SK-N-SH (cell line): ENCODE measurements at regions not wholly inside any gene's neighbourhood (a gene's known extent, or its start where the extent isn't known, plus 50 kb on each side); places are given as distances from the start of the nearest gene placed in this dataset.

ENCODE experiments used
- CTCF ChIA-PET: fragments of 300-600, 350-600 bp; formaldehyde crosslinking; extraction: SDS; loops from one replicate; lab custom pipeline; 2021; lab: Yijun Ruan, JAX
- POLR2A ChIA-PET: fragments of 350-600 bp; sonication (Branson Sonifier 250); formaldehyde crosslinking; extraction: SDS; loops from one replicate; lab custom pipeline; 2020; ENCODE audit warnings: antibody characterized with exemption, inconsistent platforms; lab: Yijun Ruan, JAX
- DNase-seq: peaks from one replicate; pipeline ENCODE4 v3.0.0; 2012
- H2AFZ ChIP-seq: fragments of 200-600 bp; sonication (generic); 2 replicates; pipeline ENCODE4 v1.8.1; 2016; ENCODE audit warnings: antibody characterized with exemption, mild to moderate bottlenecking, low read depth
- H3F3A ChIP-seq: fragments of 200-600 bp; sonication (generic); replicated peaks from 2 replicates; pipeline ENCODE3; 2016; ENCODE audit warnings: antibody characterized with exemption, mild to moderate bottlenecking; ENCODE audit not compliant: insufficient read depth
- H3K27ac ChIP-seq, 2 experiments: fragments of 200-500 bp in 1 of 2; fragments of 200-600 bp in 1 of 2; sonication (Bioruptor generic) in 1 of 2; sonication (generic), shearing (Covaris generic) in 1 of 2; 2 replicates each; pipeline versions ENCODE4 v1.5.1 to v1.6.1; 2014 to 2016; ENCODE audit warnings: low read depth in 2 of 2, inconsistent platforms in 1 of 2, low read length in 1 of 2, mild to moderate bottlenecking in 1 of 2, mixed read lengths in 1 of 2
- H3K27me3 ChIP-seq: fragments of 200-600 bp; sonication (generic), shearing (Covaris generic); 2 replicates; pipeline ENCODE4 v1.6.1; 2016; ENCODE audit warnings: mixed run types; ENCODE audit not compliant: insufficient read depth
- H3K36me3 ChIP-seq, 2 experiments: fragments of 200-500 bp in 1 of 2; fragments of 200-600 bp in 1 of 2; sonication (Bioruptor generic) in 1 of 2; sonication (generic) in 1 of 2; replicated peaks in 1 of 2; 2 replicates each; pipeline versions ENCODE3 to v1.5.1; 2014 to 2016; ENCODE audit warnings: low read length in 1 of 2, mild to moderate bottlenecking in 1 of 2; ENCODE audit not compliant: insufficient read depth in 2 of 2, control insufficient read depth in 1 of 2
- H3K4me1 ChIP-seq, 2 experiments: fragments of 200-500 bp in 1 of 2; fragments of 200-600 bp in 1 of 2; sonication (Bioruptor generic) in 1 of 2; sonication (generic), shearing (Covaris generic) in 1 of 2; 2 replicates each; pipeline versions ENCODE4 v1.5.1 to v1.6.1; 2014 to 2016; ENCODE audit warnings: low read depth in 1 of 2, low read length in 1 of 2, mixed run types in 1 of 2; ENCODE audit not compliant: insufficient read depth in 2 of 2, control insufficient read depth in 1 of 2
- H3K4me2 ChIP-seq: fragments of 200-600 bp; sonication (generic), shearing (Covaris generic); 2 replicates; pipeline ENCODE4 v1.6.1; 2017; ENCODE audit warnings: mixed run types
- H3K4me3 ChIP-seq, 2 experiments: fragments of 200-500 bp in 1 of 2; fragments of 200-600 bp in 1 of 2; sonication (Bioruptor generic) in 1 of 2; sonication (generic), shearing (Covaris generic) in 1 of 2; 2 replicates each; pipeline versions ENCODE4 v1.5.1 to v1.8.1; 2014 to 2016; ENCODE audit warnings: low read depth in 2 of 2, inconsistent platforms in 1 of 2, low read length in 1 of 2, mild to moderate bottlenecking in 1 of 2, mixed read lengths in 1 of 2, moderate library complexity in 1 of 2
- H3K79me2 ChIP-seq: fragments of 200-600 bp; sonication (generic); 2 replicates; pipeline ENCODE4 v1.8.1; 2017; ENCODE audit warnings: mild to moderate bottlenecking; ENCODE audit not compliant: insufficient read depth
- H3K9ac ChIP-seq: fragments of 200-600 bp; sonication (generic); 2 replicates; pipeline ENCODE4 v1.6.1; 2017; ENCODE audit warnings: mixed run types
- H3K9me2 ChIP-seq: fragments of 200-600 bp; sonication (generic); 2 replicates; pipeline ENCODE4 v1.6.1; 2017; ENCODE audit warnings: mixed run types
- H3K9me3 ChIP-seq: fragments of 200-600 bp; sonication (generic); 2 replicates; pipeline ENCODE4 v1.6.1; 2017; ENCODE audit warnings: mixed run types, mild to moderate bottlenecking, moderate library complexity
- H4K20me1 ChIP-seq: fragments of 200-600 bp; sonication (generic); 2 replicates; pipeline ENCODE4 v1.6.1; 2017; ENCODE audit warnings: mild to moderate bottlenecking, mixed run types; ENCODE audit not compliant: insufficient read depth
- CHD2 ChIP-seq: fragments of 150-350 bp; IDR thresholded peaks from 2 replicates; pipeline ENCODE4 v1.6.1; 2018; ENCODE audit warnings: low read length; ENCODE audit not compliant: partially characterized antibody
- EP300 ChIP-seq, 2 experiments: IDR thresholded peaks; 2 replicates each; pipeline versions ENCODE4 v1.4.0 to v1.6.1; 2012; ENCODE audit warnings: borderline replicate concordance in 1 of 2, low read depth in 1 of 2, low read length in 1 of 2
- MXI1 ChIP-seq: IDR thresholded peaks from 2 replicates; pipeline ENCODE4 v1.6.1; 2012; ENCODE audit warnings: mild to moderate bottlenecking, low read depth, low read length, improper control_type of control experiment
- NFIC ChIP-seq: IDR thresholded peaks from 2 replicates; pipeline ENCODE4 v1.4.0; 2012; ENCODE audit warnings: borderline replicate concordance
- RAD21 ChIP-seq: IDR thresholded peaks from 2 replicates; pipeline ENCODE4 v1.6.1; 2012; ENCODE audit warnings: mild to moderate bottlenecking, low read length
- RCOR1 ChIP-seq: fragments of 150-350 bp; IDR thresholded peaks from 2 replicates; pipeline ENCODE4 v1.6.1; 2017; ENCODE audit warnings: antibody characterized with exemption, low read length
- RXRA ChIP-seq: IDR thresholded peaks from 2 replicates; pipeline ENCODE4 v1.4.0; 2012; ENCODE audit warnings: low read depth, mild to moderate bottlenecking, borderline replicate concordance
- SMC3 ChIP-seq: IDR thresholded peaks from 2 replicates; pipeline ENCODE4 v1.6.1; 2012; ENCODE audit warnings: low read depth, low read length, improper control_type of control experiment
- TCF12 ChIP-seq: IDR thresholded peaks from 2 replicates; pipeline ENCODE4 v1.4.0; 2012
- YY1 ChIP-seq: IDR thresholded peaks from 2 replicates; pipeline ENCODE4 v1.4.0; 2012; ENCODE audit warnings: low read depth, mild to moderate bottlenecking
- WGBS: methylation state at CpG from one replicate; pipeline ENCODE4 v1.1.6; 2017; ENCODE audit warnings: low lambda C conversion rate; 5-methylcytosine and 5-hydroxymethylcytosine counted together
- TF ChIP-seq, protein P1 (sequence below): fragments of 200-600 bp; sonication (generic); IDR thresholded peaks from 2 replicates; pipeline ENCODE4 v1.6.1; 2017; ENCODE audit warnings: antibody characterized with exemption, mild to moderate bottlenecking, moderate library complexity
- TF ChIP-seq, protein P2 (sequence below): IDR thresholded peaks from 2 replicates; pipeline ENCODE4 v1.6.1; 2012; ENCODE audit warnings: mild to moderate bottlenecking, low read depth, low read length, moderate library complexity
- TF ChIP-seq, protein P3 (sequence below): fragments of 150-350 bp; IDR thresholded peaks from 2 replicates; pipeline ENCODE4 v1.6.1; 2016; ENCODE audit warnings: mild to moderate bottlenecking, low read depth, low read length
- TF ChIP-seq, protein P4 (sequence below): IDR thresholded peaks from 2 replicates; pipeline ENCODE4; 2012

DNA sequence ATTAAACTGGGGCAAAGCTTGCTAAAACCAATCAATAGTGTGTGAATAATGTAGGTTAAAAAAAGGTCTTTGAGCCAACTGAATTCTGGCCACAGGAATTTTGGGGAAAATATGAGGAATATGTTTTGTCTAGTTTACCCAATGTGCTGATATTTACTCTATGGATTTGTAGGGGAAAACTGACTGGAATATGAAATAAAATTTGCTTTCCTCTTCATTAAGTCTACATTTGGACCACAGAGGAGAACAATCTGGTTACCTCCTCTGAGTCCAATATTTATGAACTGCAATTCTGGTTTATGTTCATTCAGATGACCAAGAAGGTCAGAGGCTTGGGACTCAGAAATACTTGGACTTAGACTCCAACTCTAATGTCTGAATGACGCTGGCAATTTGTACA is 1042.2 kb upstream of the CNTNAP5 start:
- H3K36me3 ChIP-seq, result no peaks in the 10 kb centered on the region
- DNase-seq, result no peak
- H3K4me2 ChIP-seq, result no peak overlapping the region
- no peak for TF ChIP-seq RXRA
- TF ChIP-seq EP300 (IDR thresholded peaks at IDR 0.05; ENCODE audit: borderline replicate concordance in 1 of 2, low read depth in 1 of 2, low read length in 1 of 2), result no peak
- TF ChIP-seq CHD2, result no peak
- TF ChIP-seq MXI1, result no peak
- TF ChIP-seq, protein P1, sequence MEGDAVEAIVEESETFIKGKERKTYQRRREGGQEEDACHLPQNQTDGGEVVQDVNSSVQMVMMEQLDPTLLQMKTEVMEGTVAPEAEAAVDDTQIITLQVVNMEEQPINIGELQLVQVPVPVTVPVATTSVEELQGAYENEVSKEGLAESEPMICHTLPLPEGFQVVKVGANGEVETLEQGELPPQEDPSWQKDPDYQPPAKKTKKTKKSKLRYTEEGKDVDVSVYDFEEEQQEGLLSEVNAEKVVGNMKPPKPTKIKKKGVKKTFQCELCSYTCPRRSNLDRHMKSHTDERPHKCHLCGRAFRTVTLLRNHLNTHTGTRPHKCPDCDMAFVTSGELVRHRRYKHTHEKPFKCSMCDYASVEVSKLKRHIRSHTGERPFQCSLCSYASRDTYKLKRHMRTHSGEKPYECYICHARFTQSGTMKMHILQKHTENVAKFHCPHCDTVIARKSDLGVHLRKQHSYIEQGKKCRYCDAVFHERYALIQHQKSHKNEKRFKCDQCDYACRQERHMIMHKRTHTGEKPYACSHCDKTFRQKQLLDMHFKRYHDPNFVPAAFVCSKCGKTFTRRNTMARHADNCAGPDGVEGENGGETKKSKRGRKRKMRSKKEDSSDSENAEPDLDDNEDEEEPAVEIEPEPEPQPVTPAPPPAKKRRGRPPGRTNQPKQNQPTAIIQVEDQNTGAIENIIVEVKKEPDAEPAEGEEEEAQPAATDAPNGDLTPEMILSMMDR, result no peak
- no peak for TF ChIP-seq RAD21
- TF ChIP-seq TCF12, result no peak
- no peak for TF ChIP-seq YY1
- TF ChIP-seq, protein P2, sequence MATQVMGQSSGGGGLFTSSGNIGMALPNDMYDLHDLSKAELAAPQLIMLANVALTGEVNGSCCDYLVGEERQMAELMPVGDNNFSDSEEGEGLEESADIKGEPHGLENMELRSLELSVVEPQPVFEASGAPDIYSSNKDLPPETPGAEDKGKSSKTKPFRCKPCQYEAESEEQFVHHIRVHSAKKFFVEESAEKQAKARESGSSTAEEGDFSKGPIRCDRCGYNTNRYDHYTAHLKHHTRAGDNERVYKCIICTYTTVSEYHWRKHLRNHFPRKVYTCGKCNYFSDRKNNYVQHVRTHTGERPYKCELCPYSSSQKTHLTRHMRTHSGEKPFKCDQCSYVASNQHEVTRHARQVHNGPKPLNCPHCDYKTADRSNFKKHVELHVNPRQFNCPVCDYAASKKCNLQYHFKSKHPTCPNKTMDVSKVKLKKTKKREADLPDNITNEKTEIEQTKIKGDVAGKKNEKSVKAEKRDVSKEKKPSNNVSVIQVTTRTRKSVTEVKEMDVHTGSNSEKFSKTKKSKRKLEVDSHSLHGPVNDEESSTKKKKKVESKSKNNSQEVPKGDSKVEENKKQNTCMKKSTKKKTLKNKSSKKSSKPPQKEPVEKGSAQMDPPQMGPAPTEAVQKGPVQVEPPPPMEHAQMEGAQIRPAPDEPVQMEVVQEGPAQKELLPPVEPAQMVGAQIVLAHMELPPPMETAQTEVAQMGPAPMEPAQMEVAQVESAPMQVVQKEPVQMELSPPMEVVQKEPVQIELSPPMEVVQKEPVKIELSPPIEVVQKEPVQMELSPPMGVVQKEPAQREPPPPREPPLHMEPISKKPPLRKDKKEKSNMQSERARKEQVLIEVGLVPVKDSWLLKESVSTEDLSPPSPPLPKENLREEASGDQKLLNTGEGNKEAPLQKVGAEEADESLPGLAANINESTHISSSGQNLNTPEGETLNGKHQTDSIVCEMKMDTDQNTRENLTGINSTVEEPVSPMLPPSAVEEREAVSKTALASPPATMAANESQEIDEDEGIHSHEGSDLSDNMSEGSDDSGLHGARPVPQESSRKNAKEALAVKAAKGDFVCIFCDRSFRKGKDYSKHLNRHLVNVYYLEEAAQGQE, result no peak
- no peak for TF ChIP-seq RCOR1
- TF ChIP-seq SMC3, result no peak
- TF ChIP-seq, protein P3, sequence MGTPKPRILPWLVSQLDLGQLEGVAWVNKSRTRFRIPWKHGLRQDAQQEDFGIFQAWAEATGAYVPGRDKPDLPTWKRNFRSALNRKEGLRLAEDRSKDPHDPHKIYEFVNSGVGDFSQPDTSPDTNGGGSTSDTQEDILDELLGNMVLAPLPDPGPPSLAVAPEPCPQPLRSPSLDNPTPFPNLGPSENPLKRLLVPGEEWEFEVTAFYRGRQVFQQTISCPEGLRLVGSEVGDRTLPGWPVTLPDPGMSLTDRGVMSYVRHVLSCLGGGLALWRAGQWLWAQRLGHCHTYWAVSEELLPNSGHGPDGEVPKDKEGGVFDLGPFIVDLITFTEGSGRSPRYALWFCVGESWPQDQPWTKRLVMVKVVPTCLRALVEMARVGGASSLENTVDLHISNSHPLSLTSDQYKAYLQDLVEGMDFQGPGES, result no peak
- no peak for TF ChIP-seq NFIC
- TF ChIP-seq, protein P4, sequence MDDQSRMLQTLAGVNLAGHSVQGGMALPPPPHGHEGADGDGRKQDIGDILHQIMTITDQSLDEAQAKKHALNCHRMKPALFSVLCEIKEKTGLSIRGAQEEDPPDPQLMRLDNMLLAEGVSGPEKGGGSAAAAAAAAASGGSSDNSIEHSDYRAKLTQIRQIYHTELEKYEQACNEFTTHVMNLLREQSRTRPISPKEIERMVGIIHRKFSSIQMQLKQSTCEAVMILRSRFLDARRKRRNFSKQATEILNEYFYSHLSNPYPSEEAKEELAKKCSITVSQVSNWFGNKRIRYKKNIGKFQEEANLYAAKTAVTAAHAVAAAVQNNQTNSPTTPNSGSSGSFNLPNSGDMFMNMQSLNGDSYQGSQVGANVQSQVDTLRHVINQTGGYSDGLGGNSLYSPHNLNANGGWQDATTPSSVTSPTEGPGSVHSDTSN, result no peak
- TF ChIP-seq, all 33 proteins: peak for 0
- Histone ChIP-seq H2AFZ (no peak overlapping the region), H3K27ac (no peak overlapping the region), H3K27me3 (no peaks in the 10 kb centered on the region), H3K4me3 (no peak overlapping the region), H3K9ac (no peak overlapping the region), H4K20me1 (no peaks in the 10 kb centered on the region), H3K79me2 (no peaks in the 10 kb centered on the region), H3K9me3 (no peaks in the 10 kb centered on the region), H3K4me1 (no peaks in the 10 kb centered on the region; a peak in 1 of 4 replicates), H3K9me2 (no peaks in the 10 kb centered on the region), H3F3A (no peaks in the 10 kb centered on the region)
- ChIA-PET CTCF (interaction anchor here (0.6 kb wide), 1 partner anchor 246 kb away, joined by 3 read pairs; no protein-coding TSS in a partner anchor), POLR2A (no interaction called here)
- WGBS, result 29% methylated on average over 1 of the region's 1 CpG
